ENCODE measurements at regions not wholly inside any gene's neighbourhood (a gene's known extent, or its start where the extent isn't known, plus 50 kb on each side); places are given as distances from the start of the nearest gene placed in this dataset.

- Mint-ChIP-seq H3K9me3 (ENCODE audit: unreplicated experiment) (no peaks in the 10 kb centered on the region), H3K36me3 (ENCODE audit: low read depth, unreplicated experiment) (no peaks in the 10 kb centered on the region), H3K4me3 (ENCODE audit: unreplicated experiment) (no peak overlapping the region), H3K27me3 (ENCODE audit: low read depth, unreplicated experiment) (peaks cover 2% of the 10 kb centered on the region), H3K27ac (ENCODE audit: unreplicated experiment) (no peak overlapping the region), H3K4me1 (ENCODE audit: low read depth, unreplicated experiment) (peaks cover 2% of the 10 kb centered on the region)
- no peaks in the 10 kb centered on the region for H4K20me1 ChIP-seq (ENCODE audit: insufficient read depth, low read length)
- no peak overlapping the region for H3K27ac ChIP-seq (ENCODE audit: low read depth, low read length)
- H3K79me2 ChIP-seq (ENCODE audit: insufficient read depth, low read length) = no peaks in the 10 kb centered on the region
- H3K4me3 ChIP-seq (ENCODE audit: insufficient read depth, low read depth, low read length) = no peak overlapping the region
- no peak overlapping the region for H2AFZ ChIP-seq (ENCODE audit: low read depth, low read length)
- no peaks in the 10 kb centered on the region for H3K27me3 ChIP-seq (ENCODE audit: insufficient read depth, low read length)
- no peaks in the 10 kb centered on the region for H3K9me3 ChIP-seq (ENCODE audit: insufficient read depth, low read depth, low read length)
- FAIRE-seq = no peak
- peaks cover 3% of the 10 kb centered on the region for H3K4me1 ChIP-seq (ENCODE audit: insufficient read depth, low read length)
- no peaks in the 10 kb centered on the region for H3K36me3 ChIP-seq (ENCODE audit: insufficient read depth, low read length)
- H3K4me2 ChIP-seq (ENCODE audit: low read length) = no peak overlapping the region
- TF ChIP-seq EZH2 (IDR thresholded peaks at IDR 0.05; ENCODE audit: insufficient read depth, low read length) = no peak
- TF ChIP-seq CTCF (IDR thresholded peaks at IDR 0.05; ENCODE audit: insufficient read depth, low read depth, low read length) = no peak
- H3K9ac ChIP-seq (ENCODE audit: low read length) = no peak overlapping the region
- DNase-seq (ENCODE audit: low read depth) = no peak
These were observed 218.4 kb downstream of the BCAT1 start for GRCh38 chr12:24730489-24730896.

- Histone ChIP-seq H3K36me3 (ENCODE audit: insufficient read depth, low read length) (no peaks in the 10 kb centered on the region), H3K27me3 (ENCODE audit: insufficient read depth, low read length) (no peaks in the 10 kb centered on the region), H3K4me1 (ENCODE audit: insufficient read depth, low read length) (peaks cover 3% of the 10 kb centered on the region), H3K27ac (ENCODE audit: low read depth, low read length) (no peak overlapping the region), H4K20me1 (ENCODE audit: insufficient read depth, low read length) (no peaks in the 10 kb centered on the region), H3K4me2 (ENCODE audit: low read length) (no peak overlapping the region), H3K9ac (ENCODE audit: low read length) (no peak overlapping the region), H3K4me3 (ENCODE audit: insufficient read depth, low read depth, low read length) (no peak overlapping the region), H3K79me2 (ENCODE audit: insufficient read depth, low read length) (no peaks in the 10 kb centered on the region), H2AFZ (ENCODE audit: low read depth, low read length) (no peak overlapping the region), H3K9me3 (ENCODE audit: insufficient read depth, low read depth, low read length) (no peaks in the 10 kb centered on the region)
- no peaks in the 10 kb centered on the region for H3K36me3 Mint-ChIP-seq (ENCODE audit: low read depth, unreplicated experiment)
- H3K4me1 Mint-ChIP-seq (ENCODE audit: low read depth, unreplicated experiment) = peaks cover 2% of the 10 kb centered on the region
- DNase-seq (ENCODE audit: low read depth) = no peak
- no peak overlapping the region for H3K27ac Mint-ChIP-seq (ENCODE audit: unreplicated experiment)
- H3K27me3 Mint-ChIP-seq (ENCODE audit: low read depth, unreplicated experiment) = peaks cover 2% of the 10 kb centered on the region
- TF ChIP-seq EZH2 (IDR thresholded peaks at IDR 0.05; ENCODE audit: insufficient read depth, low read length) (no peak), CTCF (IDR thresholded peaks at IDR 0.05; ENCODE audit: insufficient read depth, low read depth, low read length) (no peak)
- H3K9me3 Mint-ChIP-seq (ENCODE audit: unreplicated experiment) = no peaks in the 10 kb centered on the region
- no peak overlapping the region for H3K4me3 Mint-ChIP-seq (ENCODE audit: unreplicated experiment)
- no peak for FAIRE-seq
These were observed 220.1 kb downstream of the BCAT1 start for GRCh38 chr12:24728826-24729225.

GRCh38 chr12:24728366-24728765 lies 220.5 kb downstream of the BCAT1 start:
- Histone ChIP-seq H4K20me1 (ENCODE audit: insufficient read depth, low read length) (no peaks in the 10 kb centered on the region), H2AFZ (ENCODE audit: low read depth, low read length) (no peak overlapping the region), H3K4me1 (ENCODE audit: insufficient read depth, low read length) (peaks cover 3% of the 10 kb centered on the region), H3K4me3 (ENCODE audit: insufficient read depth, low read depth, low read length) (no peak overlapping the region), H3K27me3 (ENCODE audit: insufficient read depth, low read length) (no peaks in the 10 kb centered on the region), H3K4me2 (ENCODE audit: low read length) (no peak overlapping the region), H3K9ac (ENCODE audit: low read length) (no peak overlapping the region), H3K36me3 (ENCODE audit: insufficient read depth, low read length) (no peaks in the 10 kb centered on the region), H3K27ac (ENCODE audit: low read depth, low read length) (no peak overlapping the region), H3K79me2 (ENCODE audit: insufficient read depth, low read length) (no peaks in the 10 kb centered on the region), H3K9me3 (ENCODE audit: insufficient read depth, low read depth, low read length) (no peaks in the 10 kb centered on the region)
- DNase-seq (ENCODE audit: low read depth) (no peak), FAIRE-seq (no peak)
- H3K36me3 Mint-ChIP-seq (ENCODE audit: low read depth, unreplicated experiment) = no peaks in the 10 kb centered on the region
- no peak overlapping the region for H3K27ac Mint-ChIP-seq (ENCODE audit: unreplicated experiment)
- no peaks in the 10 kb centered on the region for H3K9me3 Mint-ChIP-seq (ENCODE audit: unreplicated experiment)
- H3K27me3 Mint-ChIP-seq (ENCODE audit: low read depth, unreplicated experiment) = peaks cover 2% of the 10 kb centered on the region
- no peak overlapping the region for H3K4me3 Mint-ChIP-seq (ENCODE audit: unreplicated experiment)
- H3K4me1 Mint-ChIP-seq (ENCODE audit: low read depth, unreplicated experiment) = peaks cover 2% of the 10 kb centered on the region
- no peak for TF ChIP-seq EZH2 (IDR thresholded peaks at IDR 0.05; ENCODE audit: insufficient read depth, low read length)
- TF ChIP-seq CTCF (IDR thresholded peaks at IDR 0.05; ENCODE audit: insufficient read depth, low read depth, low read length) = peak; percentile 64
